ENCODE measurements at regions not wholly inside any gene's neighbourhood (a gene's known extent, or its start where the extent isn't known, plus 50 kb on each side); places are given as distances from the start of the nearest gene placed in this dataset.
"Not testable (repeated sequence)": the region's sequence is repeated elsewhere in the genome, so short reads cannot be mapped to it uniquely, and the experiment has no call there.

DNA sequence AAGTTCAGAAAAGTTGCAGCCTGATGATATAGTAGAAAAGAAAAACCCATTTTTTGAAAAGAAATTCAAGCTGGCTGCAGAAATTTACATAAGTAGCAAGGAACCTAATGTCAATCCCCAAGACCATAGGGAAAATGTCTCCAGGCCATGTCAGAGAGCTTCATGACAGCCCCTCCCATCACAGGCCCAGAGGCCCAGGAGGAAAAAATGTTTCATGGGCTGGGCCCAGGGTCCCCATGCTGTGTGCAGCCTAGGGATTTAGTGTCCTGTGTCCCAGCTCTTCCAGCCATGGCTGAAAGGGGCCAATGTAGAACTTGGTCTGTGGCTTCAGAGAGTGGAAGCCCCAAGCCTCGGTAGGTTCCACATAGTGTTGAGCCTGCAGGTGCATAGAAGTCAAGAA is 220.3 kb downstream of the CSNK1G3 start:
- DNase-seq: no peak

- DNase-seq: no peak
Measured at GRCh38 chr5:123722451-123722850, 210.5 kb downstream of the CSNK1G3 start.

- no peak for DNase-seq
Measured at GRCh38 chr5:123721675-123722276, 209.8 kb downstream of the CSNK1G3 start.

GRCh38 chr5:123720955-123721354 is 209.0 kb downstream of the CSNK1G3 start:
- DNase-seq: peak; percentile 41

- DNase-seq: no peak
Measured at GRCh38 chr5:123720339-123720738, 208.4 kb downstream of the CSNK1G3 start.

GRCh38 chr5:123719004-123719403 is 207.0 kb downstream of the CSNK1G3 start:
- DNase-seq: peak; percentile 62

GRCh38 chr5:123718238-123718637 is 206.3 kb downstream of the CSNK1G3 start:
- peak; percentile 87 for DNase-seq

DNA sequence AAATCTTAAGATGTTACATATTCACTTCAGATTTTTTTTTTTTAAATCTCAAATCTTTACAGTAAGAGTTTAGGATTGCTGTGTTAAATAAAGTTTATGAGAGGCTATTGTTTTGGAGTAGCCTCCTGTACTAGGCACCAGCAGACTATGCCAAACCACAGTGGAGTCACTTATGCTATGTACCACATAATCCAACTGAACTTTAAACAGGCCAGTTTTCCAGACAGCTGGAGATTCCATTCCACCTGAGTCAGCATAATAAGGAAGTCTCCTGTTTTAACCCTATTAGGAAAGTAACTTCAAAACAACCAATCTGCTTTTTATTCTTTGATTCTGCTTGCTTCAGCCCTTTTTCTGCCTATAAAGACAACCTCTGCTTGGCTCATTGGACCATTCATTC is 205.2 kb downstream of the CSNK1G3 start:
- DNase-seq: peak; percentile 65

GRCh38 chr5:123710031-123710430 is 198.1 kb downstream of the CSNK1G3 start:
- DNase-seq: no peak

- peak; percentile 60 for DNase-seq
Measured at GRCh38 chr5:123709422-123709821, 197.4 kb downstream of the CSNK1G3 start.

GRCh38 chr5:123708074-123708806 is 196.3 kb downstream of the CSNK1G3 start:
- peak; percentile 77 for DNase-seq

- DNase-seq: no peak
Measured at GRCh38 chr5:123706531-123706930, 194.6 kb downstream of the CSNK1G3 start.

GRCh38 chr5:123705741-123706140 is 193.8 kb downstream of the CSNK1G3 start:
- DNase-seq: no peak

GRCh38 chr5:123701511-123702200 is 189.7 kb downstream of the CSNK1G3 start:
- no peak for DNase-seq

- peak; percentile 99 for DNase-seq
Measured at GRCh38 chr5:123700624-123701287, 188.8 kb downstream of the CSNK1G3 start.

DNA sequence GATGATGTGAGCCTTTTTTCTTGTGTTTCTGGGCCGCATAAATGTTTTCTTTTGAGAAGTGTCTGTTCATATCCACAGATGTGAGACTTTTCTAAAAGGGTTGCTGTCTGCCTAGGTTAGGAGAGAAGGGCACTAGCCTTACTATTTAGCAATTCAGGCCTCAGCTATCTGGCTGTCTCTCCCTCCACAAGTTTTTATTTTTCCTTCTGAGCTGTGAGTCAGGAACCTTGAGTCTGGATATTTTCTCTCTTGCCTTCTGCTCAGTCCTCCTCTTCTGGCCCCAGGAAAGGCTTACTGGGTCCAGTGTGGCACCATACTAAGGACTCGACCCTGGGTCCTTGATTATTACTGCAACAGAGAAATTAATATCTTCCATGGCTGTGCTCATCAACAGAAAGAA is 187.6 kb downstream of the CSNK1G3 start:
- DNase-seq: no peak

DNA sequence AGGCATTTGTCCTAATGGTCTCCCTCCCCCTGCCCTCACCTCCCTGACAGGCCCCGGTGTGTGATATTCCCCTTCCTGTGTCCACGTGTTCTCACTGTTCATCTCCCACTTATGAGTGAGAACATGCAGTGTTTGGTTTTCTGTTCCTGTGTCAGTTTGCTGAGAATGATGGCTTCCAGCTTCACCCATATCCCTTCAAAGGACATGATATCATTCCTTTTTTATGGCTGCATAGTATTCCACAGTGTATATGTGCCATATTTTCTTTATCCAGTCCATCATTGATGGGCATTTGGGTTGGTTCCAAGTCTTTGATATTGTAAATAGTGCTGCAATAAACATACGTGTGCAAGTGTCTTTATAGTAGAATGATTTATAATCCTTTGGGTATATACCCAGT is 187.0 kb downstream of the CSNK1G3 start:
- not testable (repeated sequence) for DNase-seq

- DNase-seq: peak; percentile 28
Measured at GRCh38 chr5:123696921-123697341, 185.0 kb downstream of the CSNK1G3 start.

DNA sequence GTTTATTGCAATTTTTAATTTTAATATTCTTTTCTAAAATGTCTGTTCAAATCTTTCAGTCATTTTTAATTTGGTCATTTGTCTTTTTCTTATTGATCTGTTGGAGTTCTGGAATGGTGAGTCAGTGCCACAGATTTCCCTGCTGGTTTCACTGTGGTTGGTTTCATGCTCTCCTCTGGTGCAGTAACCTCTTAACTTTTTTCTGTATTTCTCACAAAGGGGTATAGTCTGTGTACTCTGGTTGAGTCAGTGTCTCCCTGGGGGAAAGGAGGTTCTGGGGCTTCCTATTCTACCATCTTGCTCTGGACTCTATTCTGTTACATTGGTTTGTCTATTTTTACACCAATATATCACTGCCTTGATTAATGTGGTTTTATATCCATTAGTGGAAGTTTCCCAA is 178.8 kb downstream of the CSNK1G3 start:
- DNase-seq: no peak

GRCh38 chr5:123681061-123681460 is 169.1 kb downstream of the CSNK1G3 start:
- DNase-seq: no peak

GRCh38 chr5:123673107-123673506 is 161.1 kb downstream of the CSNK1G3 start:
- DNase-seq: no peak

GRCh38 chr5:123671711-123672456 is 159.9 kb downstream of the CSNK1G3 start:
- DNase-seq: no peak

- DNase-seq: peak; percentile 77
Measured at GRCh38 chr5:123671042-123671441, 159.1 kb downstream of the CSNK1G3 start.

Data from dermis blood vessel endothelial cell (primary cell).